GM23338 (cell line): ENCODE measurements at regions not wholly inside any gene's neighbourhood (a gene's known extent, or its start where the extent isn't known, plus 50 kb on each side); places are given as distances from the start of the nearest gene placed in this dataset.

Experiments used
- EZH2phosphoT487 ChIP-seq: fragments of 200-600 bp; sonication (generic); IDR thresholded peaks from one replicate; pipeline ENCODE4 v1.8.1; 2018; ENCODE audit warnings: antibody characterized with exemption; ENCODE audit not compliant: unreplicated experiment
- ZNF114 ChIP-seq: fragments of 250-450 bp; sonication (Bioruptor Pico); IDR thresholded peaks from 2 replicates; pipeline ENCODE4 v1.5.0; 2020; ENCODE audit warnings: mild to moderate bottlenecking, moderate library complexity
- TF ChIP-seq, protein P1 (sequence below), 2 experiments: fragments of 200-600 bp in 1 of 2; sonication (generic) in 1 of 2; conservative IDR thresholded peaks; 2 replicates each; pipeline versions ENCODE4 v1.5.1 to v1.6.1; 2016 to 2017; ENCODE audit warnings: antibody characterized with exemption in 2 of 2, low read depth in 2 of 2, mild to moderate bottlenecking in 2 of 2, moderate library complexity in 1 of 2
- TF ChIP-seq, protein P2 (sequence below): IDR thresholded peaks from one replicate; pipeline ENCODE4 v1.6.1; 2018; ENCODE audit warnings: antibody characterized with exemption; ENCODE audit not compliant: unreplicated experiment

DNA sequence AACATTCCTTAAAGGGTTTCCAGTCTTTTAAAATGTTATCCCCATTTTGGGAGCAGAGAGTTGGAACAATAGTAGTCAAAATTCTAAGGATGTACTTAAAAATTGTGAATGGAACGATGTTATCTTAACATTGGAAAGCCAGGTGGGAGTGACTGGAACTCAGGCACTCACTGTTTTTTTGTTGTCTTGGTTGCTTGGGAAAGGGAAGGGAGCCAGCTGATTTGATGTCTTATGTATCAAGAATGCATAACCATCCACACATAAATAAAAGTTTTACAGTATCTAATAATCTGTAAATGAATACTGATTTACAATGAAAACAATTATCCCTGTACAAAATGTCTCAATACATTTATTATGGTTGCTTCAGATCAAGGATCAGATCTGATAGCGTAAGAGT is 88.7 kb downstream of the SLC10A2 start:
- TF ChIP-seq, protein P1, sequence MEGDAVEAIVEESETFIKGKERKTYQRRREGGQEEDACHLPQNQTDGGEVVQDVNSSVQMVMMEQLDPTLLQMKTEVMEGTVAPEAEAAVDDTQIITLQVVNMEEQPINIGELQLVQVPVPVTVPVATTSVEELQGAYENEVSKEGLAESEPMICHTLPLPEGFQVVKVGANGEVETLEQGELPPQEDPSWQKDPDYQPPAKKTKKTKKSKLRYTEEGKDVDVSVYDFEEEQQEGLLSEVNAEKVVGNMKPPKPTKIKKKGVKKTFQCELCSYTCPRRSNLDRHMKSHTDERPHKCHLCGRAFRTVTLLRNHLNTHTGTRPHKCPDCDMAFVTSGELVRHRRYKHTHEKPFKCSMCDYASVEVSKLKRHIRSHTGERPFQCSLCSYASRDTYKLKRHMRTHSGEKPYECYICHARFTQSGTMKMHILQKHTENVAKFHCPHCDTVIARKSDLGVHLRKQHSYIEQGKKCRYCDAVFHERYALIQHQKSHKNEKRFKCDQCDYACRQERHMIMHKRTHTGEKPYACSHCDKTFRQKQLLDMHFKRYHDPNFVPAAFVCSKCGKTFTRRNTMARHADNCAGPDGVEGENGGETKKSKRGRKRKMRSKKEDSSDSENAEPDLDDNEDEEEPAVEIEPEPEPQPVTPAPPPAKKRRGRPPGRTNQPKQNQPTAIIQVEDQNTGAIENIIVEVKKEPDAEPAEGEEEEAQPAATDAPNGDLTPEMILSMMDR (conservative IDR thresholded peaks at IDR 0.05; ENCODE audit: low read depth in 2 of 2): no peak
- TF ChIP-seq, protein P2, sequence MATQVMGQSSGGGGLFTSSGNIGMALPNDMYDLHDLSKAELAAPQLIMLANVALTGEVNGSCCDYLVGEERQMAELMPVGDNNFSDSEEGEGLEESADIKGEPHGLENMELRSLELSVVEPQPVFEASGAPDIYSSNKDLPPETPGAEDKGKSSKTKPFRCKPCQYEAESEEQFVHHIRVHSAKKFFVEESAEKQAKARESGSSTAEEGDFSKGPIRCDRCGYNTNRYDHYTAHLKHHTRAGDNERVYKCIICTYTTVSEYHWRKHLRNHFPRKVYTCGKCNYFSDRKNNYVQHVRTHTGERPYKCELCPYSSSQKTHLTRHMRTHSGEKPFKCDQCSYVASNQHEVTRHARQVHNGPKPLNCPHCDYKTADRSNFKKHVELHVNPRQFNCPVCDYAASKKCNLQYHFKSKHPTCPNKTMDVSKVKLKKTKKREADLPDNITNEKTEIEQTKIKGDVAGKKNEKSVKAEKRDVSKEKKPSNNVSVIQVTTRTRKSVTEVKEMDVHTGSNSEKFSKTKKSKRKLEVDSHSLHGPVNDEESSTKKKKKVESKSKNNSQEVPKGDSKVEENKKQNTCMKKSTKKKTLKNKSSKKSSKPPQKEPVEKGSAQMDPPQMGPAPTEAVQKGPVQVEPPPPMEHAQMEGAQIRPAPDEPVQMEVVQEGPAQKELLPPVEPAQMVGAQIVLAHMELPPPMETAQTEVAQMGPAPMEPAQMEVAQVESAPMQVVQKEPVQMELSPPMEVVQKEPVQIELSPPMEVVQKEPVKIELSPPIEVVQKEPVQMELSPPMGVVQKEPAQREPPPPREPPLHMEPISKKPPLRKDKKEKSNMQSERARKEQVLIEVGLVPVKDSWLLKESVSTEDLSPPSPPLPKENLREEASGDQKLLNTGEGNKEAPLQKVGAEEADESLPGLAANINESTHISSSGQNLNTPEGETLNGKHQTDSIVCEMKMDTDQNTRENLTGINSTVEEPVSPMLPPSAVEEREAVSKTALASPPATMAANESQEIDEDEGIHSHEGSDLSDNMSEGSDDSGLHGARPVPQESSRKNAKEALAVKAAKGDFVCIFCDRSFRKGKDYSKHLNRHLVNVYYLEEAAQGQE: no peak
- TF ChIP-seq EZH2phosphoT487 (no peak), ZNF114 (CRISPR knock-in tag) (no peak)
